GM12874 (cell line): ENCODE measurements at regions not wholly inside any gene's neighbourhood (a gene's known extent, or its start where the extent isn't known, plus 50 kb on each side); places are given as distances from the start of the nearest gene placed in this dataset.

Experiments
- CTCF ChIP-seq: IDR thresholded peaks from 2 replicates; pipeline ENCODE4 v1.5.1; 2011; ENCODE audit warnings: low read depth, mild to moderate bottlenecking, control low read depth, low read length, moderate library complexity; ENCODE audit not compliant: insufficient read depth

GRCh38 chr10:61318429-61318828 is 134.8 kb downstream of the TMEM26 start:
- no peak for TF ChIP-seq CTCF

GRCh38 chr10:61317706-61318105 is 135.5 kb downstream of the TMEM26 start:
- TF ChIP-seq CTCF, result no peak

- TF ChIP-seq CTCF, result no peak
These were observed 136.4 kb downstream of the TMEM26 start for GRCh38 chr10:61316676-61317265.

- no peak for TF ChIP-seq CTCF
These were observed 138.9 kb downstream of the TMEM26 start for GRCh38 chr10:61314273-61314672.

- no peak for TF ChIP-seq CTCF
These were observed 139.7 kb downstream of the TMEM26 start for GRCh38 chr10:61313460-61313859.

- TF ChIP-seq CTCF, result no peak
These were observed 148.4 kb downstream of the TMEM26 start for GRCh38 chr10:61304746-61305145.

- no peak for TF ChIP-seq CTCF
These were observed 151.1 kb downstream of the TMEM26 start for GRCh38 chr10:61302124-61302523.
